Esophagus squamous epithelium (tissue), 4 donors: ENCODE measurements at regions not wholly inside any gene's neighbourhood (a gene's known extent, or its start where the extent isn't known, plus 50 kb on each side); places are given as distances from the start of the nearest gene placed in this dataset.

Experiments
- POLR2A ChIP-seq, 4 donors: fragments of 450-650 bp; IDR thresholded peaks; one replicate each; pipeline ENCODE4 v1.6.1; 2017; ENCODE audit warnings: antibody characterized with exemption in 4 of 4, mild to moderate bottlenecking in 4 of 4, moderate library complexity in 3 of 4
- TF ChIP-seq, protein P1 (sequence below), 6 experiments: fragments of 450-650 bp in 4 of 6; fragments of 200-600 bp in 2 of 6; sonication (generic) in 2 of 6; IDR thresholded peaks; one replicate each; pipeline ENCODE4 v1.5.1; 2016 to 2019; ENCODE audit warnings: antibody characterized with exemption in 6 of 6, mild to moderate bottlenecking in 4 of 6, moderate library complexity in 4 of 6

DNA sequence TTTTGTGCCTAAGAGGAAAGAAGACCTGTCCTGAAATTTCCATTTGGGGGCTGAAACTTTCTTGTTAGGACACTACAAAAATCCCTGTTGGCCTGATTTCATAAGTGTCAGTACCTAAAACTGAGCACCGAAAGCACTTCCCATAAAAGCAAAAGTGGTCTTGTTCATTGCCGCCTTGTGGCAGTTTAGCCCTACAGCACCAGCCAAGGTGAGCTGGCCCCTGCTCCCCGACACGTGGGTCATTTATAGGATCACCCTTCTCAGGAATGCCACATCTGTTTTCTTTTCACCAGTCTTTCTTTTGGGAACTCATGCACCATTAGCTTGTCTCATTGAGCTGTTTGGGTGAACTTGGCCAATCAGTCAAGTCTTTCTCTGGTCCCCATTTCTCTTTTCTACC is 155.8 kb upstream of the KAZN start:
- TF ChIP-seq, protein P1, sequence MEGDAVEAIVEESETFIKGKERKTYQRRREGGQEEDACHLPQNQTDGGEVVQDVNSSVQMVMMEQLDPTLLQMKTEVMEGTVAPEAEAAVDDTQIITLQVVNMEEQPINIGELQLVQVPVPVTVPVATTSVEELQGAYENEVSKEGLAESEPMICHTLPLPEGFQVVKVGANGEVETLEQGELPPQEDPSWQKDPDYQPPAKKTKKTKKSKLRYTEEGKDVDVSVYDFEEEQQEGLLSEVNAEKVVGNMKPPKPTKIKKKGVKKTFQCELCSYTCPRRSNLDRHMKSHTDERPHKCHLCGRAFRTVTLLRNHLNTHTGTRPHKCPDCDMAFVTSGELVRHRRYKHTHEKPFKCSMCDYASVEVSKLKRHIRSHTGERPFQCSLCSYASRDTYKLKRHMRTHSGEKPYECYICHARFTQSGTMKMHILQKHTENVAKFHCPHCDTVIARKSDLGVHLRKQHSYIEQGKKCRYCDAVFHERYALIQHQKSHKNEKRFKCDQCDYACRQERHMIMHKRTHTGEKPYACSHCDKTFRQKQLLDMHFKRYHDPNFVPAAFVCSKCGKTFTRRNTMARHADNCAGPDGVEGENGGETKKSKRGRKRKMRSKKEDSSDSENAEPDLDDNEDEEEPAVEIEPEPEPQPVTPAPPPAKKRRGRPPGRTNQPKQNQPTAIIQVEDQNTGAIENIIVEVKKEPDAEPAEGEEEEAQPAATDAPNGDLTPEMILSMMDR (IDR thresholded peaks at IDR 0.05): no peak
- no peak for TF ChIP-seq POLR2A (IDR thresholded peaks at IDR 0.05)
